SK-N-MC (cell line): ENCODE measurements at regions not wholly inside any gene's neighbourhood (a gene's known extent, or its start where the extent isn't known, plus 50 kb on each side); places are given as distances from the start of the nearest gene placed in this dataset.

Experiments
- EZH2 ChIP-seq: fragments of 200-600 bp; sonication (generic); IDR thresholded peaks from one replicate; pipeline ENCODE4 v1.6.1; 2017; ENCODE audit warnings: antibody characterized with exemption
- FOXP2 ChIP-seq: optimal IDR thresholded peaks from 2 replicates; pipeline ENCODE3; 2011; ENCODE audit warnings: mild to moderate bottlenecking, moderate library complexity; ENCODE audit not compliant: insufficient read depth; ENCODE audit errors: extremely low read length, control extremely low read depth
- POLR2AphosphoS5 ChIP-seq: IDR thresholded peaks from 2 replicates; pipeline ENCODE4 v1.6.1; 2012; ENCODE audit warnings: mild to moderate bottlenecking, low read depth, low read length, borderline replicate concordance

- no peak for TF ChIP-seq FOXP2
- no peak for TF ChIP-seq EZH2
- TF ChIP-seq POLR2AphosphoS5, result no peak
These were observed 78.7 kb upstream of the SULF2 start for GRCh38 chr20:47863981-47864380.
